ENCODE measurements at regions not wholly inside any gene's neighbourhood (a gene's known extent, or its start where the extent isn't known, plus 50 kb on each side); places are given as distances from the start of the nearest gene placed in this dataset.

GRCh38 chr4:10253765-10254164 is 137.2 kb upstream of the WDR1 start:
- Histone ChIP-seq H3K4me3 (no peak overlapping the region), H3K9me3 (no peaks in the 10 kb centered on the region), H3K36me3 (no peaks in the 10 kb centered on the region), H3K27me3 (no peaks in the 10 kb centered on the region), H3K4me1 (no peaks in the 10 kb centered on the region), H3K27ac (no peak overlapping the region)
- no peak for TF ChIP-seq POLR2A (IDR thresholded peaks at IDR 0.05)
- TF ChIP-seq, protein P1, sequence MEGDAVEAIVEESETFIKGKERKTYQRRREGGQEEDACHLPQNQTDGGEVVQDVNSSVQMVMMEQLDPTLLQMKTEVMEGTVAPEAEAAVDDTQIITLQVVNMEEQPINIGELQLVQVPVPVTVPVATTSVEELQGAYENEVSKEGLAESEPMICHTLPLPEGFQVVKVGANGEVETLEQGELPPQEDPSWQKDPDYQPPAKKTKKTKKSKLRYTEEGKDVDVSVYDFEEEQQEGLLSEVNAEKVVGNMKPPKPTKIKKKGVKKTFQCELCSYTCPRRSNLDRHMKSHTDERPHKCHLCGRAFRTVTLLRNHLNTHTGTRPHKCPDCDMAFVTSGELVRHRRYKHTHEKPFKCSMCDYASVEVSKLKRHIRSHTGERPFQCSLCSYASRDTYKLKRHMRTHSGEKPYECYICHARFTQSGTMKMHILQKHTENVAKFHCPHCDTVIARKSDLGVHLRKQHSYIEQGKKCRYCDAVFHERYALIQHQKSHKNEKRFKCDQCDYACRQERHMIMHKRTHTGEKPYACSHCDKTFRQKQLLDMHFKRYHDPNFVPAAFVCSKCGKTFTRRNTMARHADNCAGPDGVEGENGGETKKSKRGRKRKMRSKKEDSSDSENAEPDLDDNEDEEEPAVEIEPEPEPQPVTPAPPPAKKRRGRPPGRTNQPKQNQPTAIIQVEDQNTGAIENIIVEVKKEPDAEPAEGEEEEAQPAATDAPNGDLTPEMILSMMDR (IDR thresholded peaks at IDR 0.05) = no peak
- no peak for DNase-seq
- intact Hi-C loops (cut with DNase I; ENCODE audit: low total_unique reads) = no loop called here

- no peaks in the 10 kb centered on the region for H3K36me3 ChIP-seq
- no peaks in the 10 kb centered on the region for H3K27me3 ChIP-seq
- intact Hi-C loops (cut with DNase I; ENCODE audit: low total_unique reads) = no loop called here
These were observed 129.2 kb upstream of the WDR1 start for GRCh38 chr4:10245751-10246150.

DNA sequence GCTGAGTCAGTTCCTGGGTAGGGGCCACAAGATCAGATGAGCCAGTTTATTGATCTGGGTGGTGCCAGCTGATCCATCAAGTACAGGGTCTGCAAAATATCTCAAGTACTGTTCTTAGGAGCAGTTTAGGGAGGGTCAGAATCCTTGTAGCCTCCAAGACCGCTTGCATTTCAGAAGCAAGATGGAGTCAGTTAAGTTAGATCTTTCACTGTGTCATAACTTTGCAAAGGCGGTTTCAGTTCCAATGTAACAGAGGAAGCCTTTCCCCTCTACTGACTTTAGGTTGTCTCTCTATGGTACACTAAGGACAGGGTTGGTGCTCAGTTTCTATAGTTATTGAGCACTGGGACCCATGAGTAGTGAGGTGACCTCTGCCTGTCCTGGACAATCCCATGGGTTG is 127.3 kb upstream of the WDR1 start:
- Histone ChIP-seq H3K9me3 (no peaks in the 10 kb centered on the region), H3K36me3 (no peaks in the 10 kb centered on the region), H3K4me3 (no peak overlapping the region), H3K27ac (no peak overlapping the region), H3K27me3 (no peaks in the 10 kb centered on the region), H3K4me1 (no peaks in the 10 kb centered on the region)
- intact Hi-C loops (cut with DNase I; ENCODE audit: low total_unique reads) = no loop called here
- no peak for TF ChIP-seq POLR2A (IDR thresholded peaks at IDR 0.05)
- TF ChIP-seq, protein P1 (IDR thresholded peaks at IDR 0.05) = no peak
- DNase-seq = no peak

More at GRCh38 chr4:10245751-10246150, 129.2 kb upstream of the WDR1 start:
- H3K9me3 ChIP-seq = no peaks in the 10 kb centered on the region
- TF ChIP-seq, protein P1 (IDR thresholded peaks at IDR 0.05) = no peak
- TF ChIP-seq POLR2A (IDR thresholded peaks at IDR 0.05) = no peak
- H3K4me1 ChIP-seq = no peaks in the 10 kb centered on the region
- no peak for DNase-seq
- no peak overlapping the region for H3K27ac ChIP-seq
- no peak overlapping the region for H3K4me3 ChIP-seq

DNA sequence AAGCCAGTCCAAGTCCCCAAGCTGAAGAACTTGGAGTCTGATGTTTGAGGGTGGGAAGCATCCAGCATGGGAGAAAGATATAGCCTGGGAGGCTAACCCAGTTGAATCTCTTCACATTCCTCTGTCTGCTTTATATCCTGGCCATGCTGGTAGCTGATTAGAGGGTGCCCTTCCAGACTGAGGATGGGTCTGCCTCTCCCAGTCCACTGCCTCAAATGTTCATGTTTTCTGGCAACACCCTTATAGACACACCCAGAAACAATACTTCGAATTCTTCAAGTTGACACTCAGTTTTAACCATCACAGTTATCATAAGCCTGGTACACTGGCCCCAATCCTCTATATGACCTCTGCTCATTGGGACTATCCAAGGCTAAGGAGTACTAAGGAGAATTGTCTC is 124.1 kb upstream of the WDR1 start:
- H3K27me3 ChIP-seq = no peaks in the 10 kb centered on the region
- no peak for DNase-seq
- TF ChIP-seq, protein P1 (IDR thresholded peaks at IDR 0.05) = no peak
- no peak for TF ChIP-seq POLR2A (IDR thresholded peaks at IDR 0.05)
- no peaks in the 10 kb centered on the region for H3K36me3 ChIP-seq
- H3K4me3 ChIP-seq = no peak overlapping the region
- no peaks in the 10 kb centered on the region for H3K4me1 ChIP-seq
- H3K27ac ChIP-seq = no peak overlapping the region
- H3K9me3 ChIP-seq = no peaks in the 10 kb centered on the region
- intact Hi-C loops (cut with DNase I; ENCODE audit: low total_unique reads) = no loop called here

DNA sequence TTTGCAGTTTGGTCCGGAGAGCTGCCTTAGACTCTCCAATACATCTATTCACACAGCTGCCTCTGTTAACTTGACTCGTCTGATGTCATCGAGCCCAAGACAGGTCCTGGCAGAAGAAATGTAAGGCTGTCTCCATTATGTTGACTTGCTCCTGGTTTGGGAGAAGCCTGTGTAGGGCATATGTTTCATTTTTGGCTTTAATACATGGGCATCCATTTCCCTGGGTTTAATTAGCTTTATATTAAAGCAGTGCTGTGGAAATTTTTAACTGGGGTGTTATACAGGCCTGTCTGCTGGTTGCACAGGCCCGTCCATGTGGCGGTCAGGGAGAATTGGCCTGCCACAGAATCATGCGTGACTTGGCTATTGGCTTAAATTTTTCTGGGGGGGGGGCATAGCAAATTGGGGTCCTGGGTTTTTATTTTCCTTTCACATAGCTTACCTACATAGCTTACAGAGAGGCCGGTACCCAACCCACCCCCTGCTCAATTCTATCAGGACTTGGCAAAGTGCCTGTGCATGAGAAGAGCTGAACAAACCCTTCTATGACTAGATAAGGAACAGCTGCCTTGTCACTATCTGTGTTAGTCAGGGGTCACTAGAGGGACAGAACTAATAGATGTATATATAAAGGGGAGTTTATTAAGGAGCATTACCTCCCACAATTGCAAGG is 123.5 kb upstream of the WDR1 start:
- Histone ChIP-seq H3K4me3 (no peak overlapping the region), H3K36me3 (no peaks in the 10 kb centered on the region), H3K27me3 (no peaks in the 10 kb centered on the region), H3K27ac (no peak overlapping the region), H3K9me3 (no peaks in the 10 kb centered on the region), H3K4me1 (no peaks in the 10 kb centered on the region)
- TF ChIP-seq POLR2A (IDR thresholded peaks at IDR 0.05) = no peak
- TF ChIP-seq, protein P1 (IDR thresholded peaks at IDR 0.05) = no peak
- intact Hi-C loops (cut with DNase I; ENCODE audit: low total_unique reads) = no loop called here
- no peak for DNase-seq

Measured in uterus (tissue), 3 donors.